GM12891 (cell line): ENCODE measurements at regions not wholly inside any gene's neighbourhood (a gene's known extent, or its start where the extent isn't known, plus 50 kb on each side); places are given as distances from the start of the nearest gene placed in this dataset.

Experiments
- PAX5 ChIP-seq: IDR thresholded peaks from 2 replicates; pipeline ENCODE4 v1.6.1; 2011; ENCODE audit warnings: low read length, moderate library complexity, mild to moderate bottlenecking; ENCODE audit not compliant: insufficient read depth, severe bottlenecking
- POLR2A ChIP-seq: IDR thresholded peaks from 2 replicates; pipeline ENCODE4 v1.6.1; 2011; ENCODE audit warnings: low read depth, low read length, control low read depth
- POLR2AphosphoS5 ChIP-seq: IDR thresholded peaks from 2 replicates; pipeline ENCODE4 v1.6.1; 2011; ENCODE audit warnings: low read depth, low read length, control low read depth
- POU2F2 ChIP-seq: IDR thresholded peaks from 2 replicates; pipeline ENCODE4 v1.6.1; 2011; ENCODE audit warnings: low read depth, mild to moderate bottlenecking, control low read depth, low read length, moderate library complexity
- SPI1 ChIP-seq: IDR thresholded peaks from 2 replicates; pipeline ENCODE4 v1.6.1; 2011; ENCODE audit warnings: low read depth, low read length, control low read depth
- TAF1 ChIP-seq: IDR thresholded peaks from 2 replicates; pipeline ENCODE4 v1.6.1; 2011; ENCODE audit warnings: low read depth, low read length, control low read depth

- TF ChIP-seq POLR2AphosphoS5 (no peak), POLR2A (no peak), SPI1 (no peak), TAF1 (no peak), PAX5 (no peak), POU2F2 (no peak)
Observed at GRCh38 chr1:60740154-60740553, 342.2 kb upstream of the NFIA start.
